Islet precursor cell (in vitro differentiated cells): ENCODE measurements at regions not wholly inside any gene's neighbourhood (a gene's known extent, or its start where the extent isn't known, plus 50 kb on each side); places are given as distances from the start of the nearest gene placed in this dataset.
A peak's percentile ranks its signal among the peaks of the same experiment; 100 is the strongest.

ENCODE experiments used
- DNase-seq: peaks from one replicate; pipeline ENCODE4 v3.0.0-alpha.2; 2018

DNA sequence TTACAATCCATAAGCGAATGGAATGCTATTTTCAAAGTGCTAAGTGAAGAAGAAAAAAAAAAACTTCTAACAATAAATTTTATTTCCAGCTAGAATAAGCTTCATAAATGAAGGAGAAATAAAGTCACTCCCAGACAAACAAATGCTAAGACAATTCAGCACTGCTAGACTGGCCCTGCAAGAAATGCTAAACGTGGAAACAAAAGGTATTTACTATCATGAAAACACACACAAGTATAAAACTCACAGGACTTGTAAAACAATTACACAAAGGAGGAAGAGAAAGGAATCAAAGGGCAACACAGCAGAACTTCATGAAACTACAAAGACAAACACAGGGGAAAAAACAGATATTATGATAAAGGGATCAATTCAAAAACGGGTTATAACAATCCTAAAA is 85.8 kb upstream of the NELL2 start:
- DNase-seq = no peak

DNA sequence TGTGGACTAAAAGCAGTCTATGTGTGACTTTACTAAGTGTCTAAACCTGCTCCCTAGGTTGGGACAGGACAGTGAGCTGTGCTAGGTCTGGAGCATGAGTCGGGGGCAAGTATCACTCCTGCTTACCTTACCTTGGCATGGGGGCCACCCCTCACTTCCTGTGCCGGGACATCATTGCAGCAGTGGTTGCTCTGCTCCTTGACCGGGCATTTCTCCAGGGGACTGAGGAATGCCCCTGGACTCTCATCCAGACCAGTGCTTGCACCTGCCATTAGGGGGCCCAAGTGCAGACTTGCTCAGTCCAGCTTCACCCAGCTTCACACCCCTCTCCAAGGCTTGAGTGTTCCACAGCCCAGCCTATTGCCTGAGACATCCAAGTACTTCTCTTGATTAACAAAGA is 84.7 kb upstream of the NELL2 start:
- DNase-seq = peak; percentile 76

DNA sequence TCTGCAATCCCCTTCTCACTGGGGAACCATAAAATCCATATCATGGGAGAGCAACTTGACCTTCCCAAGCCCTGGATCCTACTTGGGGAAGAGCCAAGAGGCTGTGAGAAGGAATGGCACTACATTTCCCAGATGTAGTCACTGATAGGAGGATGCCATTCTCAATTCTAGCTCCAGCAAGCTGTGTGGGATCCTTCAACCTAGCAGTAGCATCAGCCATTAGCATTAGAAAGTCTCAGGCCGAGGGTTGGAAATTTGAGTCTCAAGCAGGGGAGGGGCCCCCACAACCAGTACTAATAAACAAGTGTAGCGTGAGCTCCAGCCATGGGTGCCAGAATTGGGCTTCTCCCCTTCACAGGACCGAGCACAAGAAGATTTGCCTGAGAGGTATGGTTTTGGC is 84.3 kb upstream of the NELL2 start:
- DNase-seq = no peak

DNA sequence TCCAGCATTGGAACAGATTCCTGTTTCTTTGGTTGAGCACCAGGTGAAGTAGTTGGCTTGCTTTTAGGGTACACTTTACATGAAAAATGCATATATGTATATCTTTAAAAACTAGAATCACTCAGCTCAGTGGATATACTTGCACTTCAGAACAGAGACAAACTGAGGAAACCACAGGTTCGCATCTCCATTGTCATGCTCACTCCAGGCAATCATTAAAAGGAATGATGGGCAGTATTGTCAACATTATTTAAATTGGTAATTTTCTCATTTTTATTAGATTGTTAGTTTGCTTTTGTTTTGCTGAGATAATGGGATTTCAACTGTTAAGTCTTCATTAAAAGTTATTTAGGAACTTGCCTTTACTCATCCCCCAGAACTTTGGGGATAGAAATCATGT is 71.0 kb upstream of the NELL2 start:
- DNase-seq = no peak

DNA sequence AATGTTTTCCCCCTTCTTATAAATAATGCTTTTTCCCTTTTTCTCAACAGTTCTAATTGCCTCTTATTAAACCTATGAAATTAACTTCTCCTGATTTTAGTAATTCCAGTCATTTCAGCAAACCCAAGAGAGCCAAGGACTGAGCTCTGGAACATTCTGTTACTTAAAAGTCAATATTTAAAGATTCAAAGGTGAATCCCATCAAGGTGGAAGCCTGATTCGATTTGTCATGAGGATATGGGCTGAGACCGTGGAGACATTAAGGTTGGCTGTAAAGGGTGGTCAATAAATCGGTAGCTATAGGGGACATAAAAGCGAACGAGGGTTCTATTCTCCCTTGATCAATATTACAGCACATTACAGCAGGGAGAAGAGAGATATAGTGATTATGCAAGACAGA is 66.6 kb upstream of the NELL2 start:
- no peak for DNase-seq

DNA sequence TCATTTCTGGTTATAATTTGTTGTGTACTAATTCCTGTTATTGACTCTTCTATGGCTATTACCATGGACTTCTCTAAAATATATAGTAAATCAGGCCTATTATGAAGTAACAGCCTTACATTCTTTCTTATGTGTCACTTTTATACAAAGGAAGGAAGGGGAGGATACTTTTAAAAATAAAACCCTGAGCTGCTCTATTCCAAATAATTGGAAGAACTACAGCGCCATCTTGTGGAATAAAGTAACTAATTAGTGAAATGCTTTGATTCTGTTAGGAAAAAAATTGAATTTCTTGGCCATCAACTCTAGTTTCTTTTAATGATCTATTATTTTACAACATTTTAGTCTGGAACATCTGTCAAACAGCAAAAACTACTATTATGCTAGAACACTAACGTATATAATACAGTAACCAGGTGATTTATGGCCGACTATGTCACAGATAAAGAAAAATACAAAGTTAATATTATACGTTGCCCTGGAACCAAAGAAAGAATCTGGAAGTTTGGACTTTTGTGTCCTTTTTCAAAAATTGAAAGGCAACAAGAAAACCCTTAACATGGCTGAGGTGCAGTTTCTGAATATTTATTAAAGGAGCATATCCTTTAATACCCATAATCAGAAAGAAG is 55.0 kb upstream of the NELL2 start:
- DNase-seq = no peak

DNA sequence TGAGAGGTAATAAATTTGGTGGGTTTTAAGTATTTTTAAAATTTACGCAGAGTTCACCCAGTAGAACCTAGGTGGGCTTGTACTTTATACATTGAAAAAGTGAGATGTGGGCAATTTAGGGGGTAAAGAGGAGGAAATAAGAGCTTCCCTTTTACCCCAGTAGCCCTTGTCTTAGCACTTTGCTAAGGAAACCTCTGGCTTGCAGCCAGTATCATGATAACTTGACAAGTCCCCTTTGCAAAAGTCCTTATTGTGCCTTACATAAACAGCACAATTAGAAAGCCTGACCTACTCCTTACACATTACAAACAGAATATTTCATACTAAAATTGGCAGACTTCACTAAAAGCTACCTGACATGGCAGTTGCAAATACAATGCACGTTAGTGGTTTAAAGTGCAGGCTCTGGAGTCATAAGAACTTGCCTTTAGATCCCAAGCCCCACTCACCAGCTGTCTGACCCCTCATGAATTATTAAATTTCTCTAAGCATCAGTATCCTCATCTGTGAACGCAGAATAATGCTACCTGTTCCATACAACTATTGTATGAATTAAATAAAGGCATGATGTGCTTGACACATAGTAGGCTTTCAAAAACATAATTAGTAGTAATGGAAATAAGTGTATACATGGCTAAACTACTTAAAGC is 53.2 kb upstream of the NELL2 start:
- no peak for DNase-seq
